OCI-LY3 (cell line): ENCODE measurements at regions not wholly inside any gene's neighbourhood (a gene's known extent, or its start where the extent isn't known, plus 50 kb on each side); places are given as distances from the start of the nearest gene placed in this dataset.

Source experiments
- H2AFZ ChIP-seq: fragments of 200-600, 300-600 bp; shearing (Covaris generic); 2 replicates; pipeline ENCODE4 v1.6.0; 2014; ENCODE audit warnings: antibody characterized with exemption, low read depth, low read length
- H3K27ac ChIP-seq: fragments of 200-600, 300-600 bp; sonication (generic); 2 replicates; pipeline ENCODE4 v1.5.1; 2014; ENCODE audit warnings: mild to moderate bottlenecking, low read length, moderate library complexity, mixed read lengths
- H3K27me3 ChIP-seq: fragments of 200-600, 300-600 bp; sonication (generic); 2 replicates; pipeline ENCODE4 v1.6.1; 2014; ENCODE audit warnings: low read depth, low read length, mixed read lengths
- H3K36me3 ChIP-seq: fragments of 200-600, 300-600 bp; sonication (generic); replicated peaks from 2 replicates; pipeline ENCODE3; 2014; ENCODE audit warnings: low read depth, low read length, mixed read lengths
- H3K4me1 ChIP-seq: fragments of 300-600, 200-600 bp; sonication (generic); 2 replicates; pipeline ENCODE4 v1.6.1; 2014; ENCODE audit warnings: low read length, mixed read lengths
- H3K4me2 ChIP-seq: fragments of 200-600, 300-600 bp; sonication (generic); 2 replicates; pipeline ENCODE4 v1.6.1; 2014; ENCODE audit warnings: low read length, mixed read lengths
- H3K4me3 ChIP-seq: fragments of 300-600, 200-600 bp; sonication (generic); 2 replicates; pipeline ENCODE4 v1.5.1; 2014; ENCODE audit warnings: antibody characterized with exemption, mild to moderate bottlenecking, low read length, moderate library complexity
- H3K79me2 ChIP-seq: fragments of 300-600, 200-600 bp; shearing (Covaris generic); 2 replicates; pipeline ENCODE4 v1.6.1; 2014; ENCODE audit warnings: mild to moderate bottlenecking, low read length, mixed read lengths
- H3K9ac ChIP-seq: fragments of 300-600, 200-600 bp; shearing (Covaris generic); 2 replicates; pipeline ENCODE4 v1.6.0; 2014; ENCODE audit warnings: mild to moderate bottlenecking, low read length, moderate library complexity
- H3K9me3 ChIP-seq: fragments of 200-600, 300-600 bp; shearing (Covaris generic); 2 replicates; pipeline ENCODE4 v1.6.1; 2014; ENCODE audit warnings: low read length, mixed read lengths; ENCODE audit not compliant: insufficient read depth
- H4K20me1 ChIP-seq: fragments of 200-600, 300-600 bp; sonication (generic); 2 replicates; pipeline ENCODE4 v1.6.1; 2016; ENCODE audit warnings: low read length, mixed read lengths; ENCODE audit not compliant: insufficient read depth
- CTCF ChIP-seq: fragments of 200-600, 300-600 bp; sonication (generic); IDR thresholded peaks from 2 replicates; pipeline ENCODE4 v1.5.1; 2014; ENCODE audit warnings: antibody characterized with exemption, low read length, low read depth
- EZH2phosphoT487 ChIP-seq: fragments of 200-600 bp; shearing (Covaris generic); IDR thresholded peaks from 2 replicates; pipeline ENCODE4 v1.6.1; 2018; ENCODE audit warnings: antibody characterized with exemption, mixed run types, low read depth

GRCh38 chr7:121587435-121587834, 191.3 kb upstream of the FAM3C start:
- Histone ChIP-seq H3K36me3 (no peaks in the 10 kb centered on the region), H2AFZ (no peak overlapping the region), H3K79me2 (no peaks in the 10 kb centered on the region), H3K4me2 (no peak overlapping the region), H3K27ac (no peak overlapping the region), H3K9me3 (no peaks in the 10 kb centered on the region), H3K4me3 (no peak overlapping the region), H3K4me1 (no peaks in the 10 kb centered on the region), H3K27me3 (no peaks in the 10 kb centered on the region), H3K9ac (no peak overlapping the region), H4K20me1 (no peaks in the 10 kb centered on the region)
- no peak for TF ChIP-seq CTCF

GRCh38 chr7:121582258-121582657, 186.2 kb upstream of the FAM3C start:
- no peak overlapping the region for H3K4me3 ChIP-seq

DNA sequence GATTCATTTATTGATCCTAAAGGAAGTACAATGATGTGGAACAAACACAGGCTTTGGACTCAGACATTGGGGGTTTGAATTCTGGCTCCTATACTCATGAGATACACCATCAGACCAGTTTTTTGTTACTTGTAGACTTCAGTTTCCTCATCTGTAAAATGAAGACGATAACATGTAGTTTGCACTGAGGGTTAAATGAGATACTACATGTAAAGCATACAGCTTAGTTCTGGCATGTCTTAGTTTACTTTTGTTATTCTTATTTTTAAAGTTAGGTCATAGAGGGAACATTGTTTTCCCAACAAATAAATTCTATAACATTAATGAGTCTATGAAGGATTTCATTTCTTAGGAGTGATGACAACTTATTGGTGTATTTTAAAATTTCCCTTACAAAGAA, 183.5 kb upstream of the FAM3C start:
- no peaks in the 10 kb centered on the region for H3K79me2 ChIP-seq
- TF ChIP-seq CTCF = no peak
- no peak for TF ChIP-seq EZH2phosphoT487
- no peak overlapping the region for H2AFZ ChIP-seq
- H3K4me2 ChIP-seq = no peak overlapping the region
- H3K4me3 ChIP-seq = no peak overlapping the region
- H3K9me3 ChIP-seq = no peaks in the 10 kb centered on the region
- peaks cover 5% of the 10 kb centered on the region; the same call in 1 of the 2 replicates for H3K27me3 ChIP-seq
- H3K9ac ChIP-seq = no peak overlapping the region
- no peaks in the 10 kb centered on the region for H3K36me3 ChIP-seq
- no peaks in the 10 kb centered on the region for H4K20me1 ChIP-seq
- no peak overlapping the region for H3K27ac ChIP-seq
- H3K4me1 ChIP-seq = no peaks in the 10 kb centered on the region

More at GRCh38 chr7:121582258-121582657, 186.2 kb upstream of the FAM3C start:
- Histone ChIP-seq H3K36me3 (no peaks in the 10 kb centered on the region), H3K27me3 (no peaks in the 10 kb centered on the region), H3K27ac (no peak overlapping the region), H4K20me1 (no peaks in the 10 kb centered on the region), H3K9me3 (no peaks in the 10 kb centered on the region), H3K9ac (no peak overlapping the region), H3K79me2 (no peaks in the 10 kb centered on the region), H2AFZ (no peak overlapping the region), H3K4me2 (no peak overlapping the region), H3K4me1 (no peaks in the 10 kb centered on the region)
- TF ChIP-seq EZH2phosphoT487 (no peak), CTCF (no peak)

DNA sequence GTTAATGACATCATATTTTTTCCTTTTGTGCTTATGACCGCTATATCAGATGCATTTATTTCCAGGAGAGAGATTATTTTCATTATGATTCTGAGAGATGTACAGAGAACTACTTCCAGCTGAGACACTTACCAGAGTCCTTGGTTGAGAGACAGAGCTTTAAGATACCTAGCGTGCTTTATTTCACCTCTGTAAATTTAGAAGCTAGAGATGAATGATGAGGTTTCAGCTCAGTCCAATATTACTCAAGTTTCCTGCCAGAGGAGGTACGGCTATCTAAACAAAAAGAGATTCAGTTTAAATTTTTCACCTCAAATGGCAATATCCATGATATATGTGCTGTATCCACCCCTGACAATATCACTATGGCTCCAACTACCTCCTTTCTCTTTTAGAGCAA, 182.6 kb upstream of the FAM3C start:
- no peaks in the 10 kb centered on the region for H3K9me3 ChIP-seq
- H3K4me1 ChIP-seq = no peaks in the 10 kb centered on the region
- H3K4me3 ChIP-seq = no peak overlapping the region
- H3K9ac ChIP-seq = no peak overlapping the region
- peaks cover 5% of the 10 kb centered on the region; the same call in 1 of the 2 replicates for H3K27me3 ChIP-seq
- no peak overlapping the region for H2AFZ ChIP-seq
- H3K79me2 ChIP-seq = no peaks in the 10 kb centered on the region
- H4K20me1 ChIP-seq = no peaks in the 10 kb centered on the region
- no peak overlapping the region for H3K27ac ChIP-seq
- no peak for TF ChIP-seq EZH2phosphoT487
- TF ChIP-seq CTCF = no peak
- no peak overlapping the region for H3K4me2 ChIP-seq
- no peaks in the 10 kb centered on the region for H3K36me3 ChIP-seq
